ENCODE measurements at regions not wholly inside any gene's neighbourhood (a gene's known extent, or its start where the extent isn't known, plus 50 kb on each side); places are given as distances from the start of the nearest gene placed in this dataset.
A peak's percentile ranks its signal among the peaks of the same experiment; 100 is the strongest.

DNA sequence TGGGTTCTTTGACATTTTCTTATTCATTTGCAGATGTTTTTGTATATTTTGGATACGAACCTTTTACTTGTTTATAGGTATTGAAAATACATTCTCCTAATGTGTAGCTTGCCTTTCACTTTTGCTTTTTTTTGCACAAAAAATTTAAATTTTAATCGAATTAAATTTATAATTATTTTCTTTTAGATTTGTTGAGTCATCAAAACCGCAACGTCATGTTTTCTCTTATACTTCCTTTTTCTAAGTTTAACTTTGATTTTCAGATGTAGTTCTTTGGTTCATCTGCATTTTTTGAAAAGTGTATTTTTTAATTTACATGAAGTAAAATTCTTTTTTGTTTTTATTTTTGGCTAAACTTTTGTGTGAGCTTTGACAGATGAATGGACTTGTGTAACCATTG is 243.7 kb upstream of the DPYD start (continued):
- no peak for TF ChIP-seq CTCF (IDR thresholded peaks at IDR 0.05)

DNA sequence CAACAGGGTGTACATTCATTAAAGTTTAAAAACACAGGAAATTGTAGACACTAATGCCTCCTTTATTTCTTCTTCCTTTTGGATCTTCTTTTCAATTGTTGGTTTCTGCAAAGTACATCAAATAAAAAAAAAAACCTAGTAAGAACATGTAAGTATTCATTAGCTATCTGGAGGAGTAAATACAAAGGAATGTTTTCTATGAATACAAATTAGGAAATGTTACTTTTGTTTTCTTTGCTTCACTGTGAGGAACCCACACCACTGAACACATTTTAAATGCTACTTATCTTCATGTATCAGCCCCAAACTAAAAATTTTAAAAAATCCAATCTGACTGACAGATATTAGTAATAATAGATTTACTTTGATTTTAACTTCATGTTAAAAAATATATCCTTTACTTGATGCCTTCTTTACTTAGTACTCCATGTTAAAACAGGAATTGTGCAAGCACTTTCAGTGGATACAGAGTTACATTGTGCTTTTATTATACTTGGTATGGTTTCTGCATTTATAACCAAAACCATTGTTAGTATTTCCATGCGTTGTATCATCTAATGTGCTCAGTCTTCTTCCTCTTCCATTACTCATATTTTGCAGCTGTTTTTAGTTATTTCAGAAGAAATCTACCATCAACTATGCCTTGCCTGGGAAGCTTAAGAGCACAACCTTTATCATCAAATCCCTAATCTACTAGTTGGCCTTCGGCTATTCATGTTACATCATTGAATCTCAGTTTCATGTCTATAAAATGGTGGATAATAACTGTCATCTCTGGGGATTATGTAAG is 236.9 kb upstream of the DPYD start:
- WGBS (ENCODE audit: low lambda C conversion rate) = 51% methylated on average over 2 of the region's 2 CpGs
- peaks cover 13% of the 10 kb centered on the region; the same call in 1 of the 2 replicates for H3K9me3 ChIP-seq
- H4K20me1 ChIP-seq (ENCODE audit: insufficient read depth) = no peaks in the 10 kb centered on the region
- POLR2A ChIA-PET = no interaction called here
- no peak for DNase-seq
- no peaks in the 10 kb centered on the region for H3K9me2 ChIP-seq
- H3K4me2 ChIP-seq = no peak overlapping the region
- peak overlapping the region; percentile 26 for H2AFZ ChIP-seq (ENCODE audit: low read depth)
- no peaks in the 10 kb centered on the region for H3K27me3 ChIP-seq (ENCODE audit: insufficient read depth)
- TF ChIP-seq GABPA (IDR thresholded peaks at IDR 0.05; ENCODE audit: low read depth) (no peak), FOSL2 (IDR thresholded peaks at IDR 0.05; ENCODE audit: borderline replicate concordance, low read depth) (0 out of 2 replicates have a peak, but pooled peaks have one; percentile 3), ELF1 (IDR thresholded peaks at IDR 0.05) (no peak), SIN3A (IDR thresholded peaks at IDR 0.05; ENCODE audit: borderline replicate concordance, low read depth, low read length) (no peak), RAD21 (IDR thresholded peaks at IDR 0.05; ENCODE audit: low read length) (no peak), SMC3 (IDR thresholded peaks at IDR 0.05; ENCODE audit: low read depth, low read length) (no peak), YY1 (IDR thresholded peaks at IDR 0.05; ENCODE audit: low read depth) (no peak), TAF1 (IDR thresholded peaks at IDR 0.05; ENCODE audit: borderline replicate concordance, low read depth, low read length) (no peak), NRF1 (IDR thresholded peaks at IDR 0.05; ENCODE audit: low read depth, low read length) (no peak), USF2 (IDR thresholded peaks at IDR 0.05; ENCODE audit: borderline replicate concordance, low read depth, low read length) (no peak), NFIC (IDR thresholded peaks at IDR 0.05; ENCODE audit: borderline replicate concordance) (no peak), TCF12 (IDR thresholded peaks at IDR 0.05) (peak; percentile 73; the same call in 1 of the 2 replicates), GATA2 (CRISPR knock-in tag; IDR thresholded peaks at IDR 0.05) (no peak)
- TF ChIP-seq, protein P1, sequence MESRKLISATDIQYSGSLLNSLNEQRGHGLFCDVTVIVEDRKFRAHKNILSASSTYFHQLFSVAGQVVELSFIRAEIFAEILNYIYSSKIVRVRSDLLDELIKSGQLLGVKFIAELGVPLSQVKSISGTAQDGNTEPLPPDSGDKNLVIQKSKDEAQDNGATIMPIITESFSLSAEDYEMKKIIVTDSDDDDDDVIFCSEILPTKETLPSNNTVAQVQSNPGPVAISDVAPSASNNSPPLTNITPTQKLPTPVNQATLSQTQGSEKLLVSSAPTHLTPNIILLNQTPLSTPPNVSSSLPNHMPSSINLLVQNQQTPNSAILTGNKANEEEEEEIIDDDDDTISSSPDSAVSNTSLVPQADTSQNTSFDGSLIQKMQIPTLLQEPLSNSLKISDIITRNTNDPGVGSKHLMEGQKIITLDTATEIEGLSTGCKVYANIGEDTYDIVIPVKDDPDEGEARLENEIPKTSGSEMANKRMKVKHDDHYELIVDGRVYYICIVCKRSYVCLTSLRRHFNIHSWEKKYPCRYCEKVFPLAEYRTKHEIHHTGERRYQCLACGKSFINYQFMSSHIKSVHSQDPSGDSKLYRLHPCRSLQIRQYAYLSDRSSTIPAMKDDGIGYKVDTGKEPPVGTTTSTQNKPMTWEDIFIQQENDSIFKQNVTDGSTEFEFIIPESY (IDR thresholded peaks at IDR 0.05; ENCODE audit: borderline replicate concordance, low read depth) = no peak
- no peaks in the 10 kb centered on the region for H3K79me2 ChIP-seq (ENCODE audit: insufficient read depth)
- peaks cover 0 to 5% of the 10 kb centered on the region in 2 experiments; a peak in 2 of 4 replicates for H3K4me1 ChIP-seq (ENCODE audit: control insufficient read depth in 1 of 2, insufficient read depth in 2 of 2, low read depth in 1 of 2, low read length in 1 of 2)
- H3K36me3 ChIP-seq (replicated peaks in 1 of 2; ENCODE audit: control insufficient read depth in 1 of 2, insufficient read depth in 2 of 2, low read length in 1 of 2) = no peaks in the 10 kb centered on the region
- CTCF ChIA-PET = no interaction called here
- no peak overlapping the region for H3K4me3 ChIP-seq (ENCODE audit: low read depth in 2 of 2, low read length in 1 of 2)
- no peak overlapping the region; the same call in 1 of the 2 replicates for H3K9ac ChIP-seq
- peaks cover 14% of the 10 kb centered on the region for H3F3A ChIP-seq (replicated peaks; ENCODE audit: insufficient read depth)
- peak overlapping the region; percentile 22 to 66; a peak in 3 of 4 replicates for H3K27ac ChIP-seq (ENCODE audit: low read depth in 2 of 2, low read length in 1 of 2)
